ENCODE measurements at regions not wholly inside any gene's neighbourhood (a gene's known extent, or its start where the extent isn't known, plus 50 kb on each side); places are given as distances from the start of the nearest gene placed in this dataset.

- H3K27ac ChIP-seq (ENCODE audit: insufficient read depth, low read depth, low read length) = no peak overlapping the region
- no peaks in the 10 kb centered on the region for H3K4me1 ChIP-seq (ENCODE audit: control insufficient read depth, extremely low read depth, insufficient read depth, low read length)
- H3K4me2 ChIP-seq (ENCODE audit: insufficient read depth, low read length) = no peak overlapping the region
- no peaks in the 10 kb centered on the region for H3K79me2 ChIP-seq (ENCODE audit: control insufficient read depth, insufficient read depth, low read length)
- no TSS peak for BruUV-seq (replicated peaks)
- H3K36me3 ChIP-seq (ENCODE audit: control insufficient read depth in 2 of 2, extremely low read depth in 1 of 2, insufficient read depth in 2 of 2, low read length in 2 of 2) = no peaks in the 10 kb centered on the region
- FAIRE-seq = no peak
- H3K9me1 ChIP-seq (replicated peaks; ENCODE audit: control insufficient read depth, extremely low read depth, insufficient read depth, low read length) = no peaks in the 10 kb centered on the region
- ChIA-PET POLR2A (no interaction called here), CTCF (interaction anchor here (0.6 to 5.4 kb wide), 12 partner anchors 10 to 708 kb away, joined by 3 to 91 read pairs (median 4); partner anchors contain the start of gene ARF5)
- TF ChIP-seq POLR2A (IDR thresholded peaks at IDR 0.05; ENCODE audit: low read depth, low read length) (no peak), CTCF (IDR thresholded peaks at IDR 0.05; ENCODE audit: extremely low read depth in 1 of 2, insufficient read depth in 1 of 2, low read depth in 1 of 2, low read length in 2 of 2) (peak; percentile 49 to 54), MYC (IDR thresholded peaks at IDR 0.05; ENCODE audit: low read depth, low read length) (no peak)
- DNase-seq (ENCODE audit: low read depth, low spot score) = peak; percentile 11
- intact Hi-C loops (cut with micrococcal nuclease) (loop anchor here (10.0 kb wide), 1 partner anchor 120 kb away; no protein-coding TSS in a partner anchor), dilution Hi-C loops (cut with MboI; ENCODE audit: extremely low pct_ligation_motif_present, low sequenced_read_pairs) (no loop called here)
- H4K20me1 ChIP-seq (replicated peaks; ENCODE audit: control insufficient read depth, extremely low read depth, insufficient read depth, low read length) = no peaks in the 10 kb centered on the region
- H3K9me3 ChIP-seq (replicated peaks; ENCODE audit: control insufficient read depth, insufficient read depth, low read length) = no peaks in the 10 kb centered on the region
- no peak overlapping the region for H3K9ac ChIP-seq (replicated peaks; ENCODE audit: extremely low read depth, insufficient read depth, low read length)
- peaks cover 1 to 4% of the 10 kb centered on the region in 2 experiments for H3K27me3 ChIP-seq (ENCODE audit: control insufficient read depth in 2 of 2, insufficient read depth in 2 of 2, low read length in 2 of 2)
- H2AFZ ChIP-seq (ENCODE audit: low read depth, low read length) = no peak overlapping the region
- no peak overlapping the region for H3K4me3 ChIP-seq (replicated peaks in 1 of 3; ENCODE audit: insufficient read depth in 1 of 3, low read depth in 1 of 3, low read length in 3 of 3)
These were observed 80.7 kb downstream of the GCC1 start for GRCh38 chr7:127504715-127505114.

- no peak for TF ChIP-seq MAX (IDR thresholded peaks at IDR 0.05; ENCODE audit: insufficient read depth, insufficient read length)
- no peak for TF ChIP-seq EZH2 (IDR thresholded peaks at IDR 0.05; ENCODE audit: borderline replicate concordance, low read depth, low read length, severe bottlenecking)
- TF ChIP-seq FOS (IDR thresholded peaks at IDR 0.05; ENCODE audit: borderline replicate concordance, insufficient read depth, low read length) = no peak
- no peak for TF ChIP-seq GATA2 (IDR thresholded peaks at IDR 0.05; ENCODE audit: insufficient read depth, insufficient read length, low read depth, low read length)
- TF ChIP-seq POLR2AphosphoS5 (IDR thresholded peaks at IDR 0.05; ENCODE audit: insufficient read depth, low read depth, low read length) = no peak
- no peak for TF ChIP-seq JUN (IDR thresholded peaks at IDR 0.05; ENCODE audit: borderline replicate concordance, insufficient read depth, insufficient read length, low read depth)
- TF ChIP-seq MYC (IDR thresholded peaks at IDR 0.05; ENCODE audit: low read depth, low read length) = no peak
- TF ChIP-seq CTCF (IDR thresholded peaks at IDR 0.05; ENCODE audit: extremely low read depth in 1 of 2, insufficient read depth in 1 of 2, low read depth in 1 of 2, low read length in 2 of 2) = no peak
- no peak for TF ChIP-seq POLR2A (IDR thresholded peaks at IDR 0.05; ENCODE audit: low read depth, low read length)
- DNase-seq (ENCODE audit: low read depth, low spot score) = no peak
- intact Hi-C loops (cut with micrococcal nuclease) = loop anchor here (10.0 kb wide), 1 partner anchor 123 kb away; no protein-coding TSS in a partner anchor
- Histone ChIP-seq H3K4me1 (ENCODE audit: control insufficient read depth, extremely low read depth, insufficient read depth, low read length) (no peaks in the 10 kb centered on the region), H3K79me2 (ENCODE audit: control insufficient read depth, insufficient read depth, low read length) (no peaks in the 10 kb centered on the region), H4K20me1 (replicated peaks; ENCODE audit: control insufficient read depth, extremely low read depth, insufficient read depth, low read length) (no peaks in the 10 kb centered on the region), H3K4me2 (ENCODE audit: insufficient read depth, low read length) (no peak overlapping the region), H3K27ac (ENCODE audit: insufficient read depth, low read depth, low read length) (no peak overlapping the region), H3K9me3 (replicated peaks; ENCODE audit: control insufficient read depth, insufficient read depth, low read length) (no peaks in the 10 kb centered on the region), H3K9me1 (replicated peaks; ENCODE audit: control insufficient read depth, extremely low read depth, insufficient read depth, low read length) (no peaks in the 10 kb centered on the region), H3K9ac (replicated peaks; ENCODE audit: extremely low read depth, insufficient read depth, low read length) (no peak overlapping the region), H2AFZ (ENCODE audit: low read depth, low read length) (no peak overlapping the region), H3K36me3 (ENCODE audit: control insufficient read depth in 2 of 2, extremely low read depth in 1 of 2, insufficient read depth in 2 of 2, low read length in 2 of 2) (no peaks in the 10 kb centered on the region), H3K27me3 (ENCODE audit: control insufficient read depth in 2 of 2, insufficient read depth in 2 of 2, low read length in 2 of 2) (peaks cover 0 to 4% of the 10 kb centered on the region in 2 experiments), H3K4me3 (replicated peaks in 1 of 3; ENCODE audit: insufficient read depth in 1 of 3, low read depth in 1 of 3, low read length in 3 of 3) (no peak overlapping the region)
- dilution Hi-C loops (cut with MboI; ENCODE audit: extremely low pct_ligation_motif_present, low sequenced_read_pairs) = no loop called here
- no peak for FAIRE-seq
- BruUV-seq (replicated peaks) = no TSS peak
- ChIA-PET POLR2A (no interaction called here), CTCF (interaction anchor here (1.0 kb wide), 1 partner anchor 708 kb away, joined by 3 read pairs; no protein-coding TSS in a partner anchor)
These were observed 83.6 kb downstream of the GCC1 start for GRCh38 chr7:127501817-127502216.

Measured in endothelial cell of umbilical vein (primary cell).